DMS53 treated with DMSO at 0.1 percent for 48 hours (cell line): ENCODE measurements at regions not wholly inside any gene's neighbourhood (a gene's known extent, or its start where the extent isn't known, plus 50 kb on each side); places are given as distances from the start of the nearest gene placed in this dataset.
A peak's percentile ranks its signal among the peaks of the same experiment; 100 is the strongest.

ENCODE experiments used
- DNase-seq: peaks from one replicate; lab custom pipeline; 2025; ENCODE audit not compliant: unreplicated experiment; lab: John Stamatoyannopoulos, UW

DNA sequence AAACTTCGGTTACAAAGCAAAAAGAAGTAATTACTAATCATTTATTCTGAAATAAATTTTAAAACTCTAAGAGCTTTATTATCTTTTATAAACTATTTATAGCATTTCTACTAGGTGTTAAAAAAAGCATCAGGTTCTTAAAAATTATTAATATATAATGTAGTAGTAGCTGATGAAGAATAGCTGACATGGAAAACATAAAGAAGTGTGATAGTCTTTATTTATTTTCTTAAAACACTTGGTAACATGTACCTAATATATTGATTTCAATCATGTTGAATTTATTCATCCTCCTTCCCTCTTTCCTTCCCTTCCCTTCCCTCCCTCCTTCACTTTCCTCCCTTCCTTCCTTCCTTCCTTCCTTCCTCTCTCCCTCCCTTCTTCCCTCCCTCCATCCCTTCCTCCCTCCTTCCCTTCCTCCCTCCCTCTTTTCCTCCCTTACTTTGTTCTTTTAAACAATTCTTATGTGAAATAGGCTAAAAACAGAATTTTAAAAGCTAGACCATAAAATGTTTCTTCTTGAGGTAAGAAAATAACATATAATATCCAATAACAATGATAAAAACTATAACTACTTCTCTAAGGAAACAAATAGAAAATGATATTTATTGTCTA, 913.9 kb upstream of the MAP3K7 start:
- DNase-seq: no peak

DNA sequence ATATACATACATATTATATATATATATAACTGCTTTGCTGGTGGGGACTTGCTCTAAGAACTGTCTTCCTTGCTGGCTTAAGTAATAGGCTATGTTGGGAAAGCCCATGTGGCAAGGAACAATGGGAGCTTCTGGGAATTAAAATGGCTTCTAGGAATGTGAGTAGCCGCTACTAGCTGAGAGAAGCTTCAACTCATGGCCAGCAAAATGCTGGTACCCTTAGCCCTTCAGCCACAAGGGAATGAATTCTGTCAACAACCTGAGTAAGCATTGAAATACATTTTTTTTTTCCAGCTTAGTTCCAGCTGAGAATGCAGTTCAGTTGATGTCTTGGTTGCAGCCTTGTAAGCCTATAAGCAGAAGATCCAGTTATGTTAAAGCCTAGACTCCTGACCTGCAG, 911.7 kb upstream of the MAP3K7 start:
- no peak for DNase-seq

DNA sequence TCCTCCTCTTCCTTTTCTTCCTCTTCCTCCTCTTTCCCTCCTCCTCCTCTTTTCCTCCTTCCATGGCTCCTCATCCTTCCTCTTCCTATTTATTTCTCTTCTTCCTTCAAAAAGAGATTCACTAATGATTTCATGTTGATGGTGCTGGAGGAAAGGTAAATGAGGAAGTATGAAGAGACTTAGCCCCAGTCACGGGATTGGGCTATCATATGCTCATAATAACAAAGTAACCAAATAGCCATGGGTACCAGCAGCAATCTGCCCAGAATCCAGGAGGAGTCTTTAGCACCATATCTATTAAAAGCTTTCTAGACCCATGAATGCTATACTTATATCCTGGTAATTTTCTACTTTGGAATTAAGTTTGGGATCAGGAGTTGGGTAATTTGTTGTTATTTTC, 910.9 kb upstream of the MAP3K7 start:
- no peak for DNase-seq

DNA sequence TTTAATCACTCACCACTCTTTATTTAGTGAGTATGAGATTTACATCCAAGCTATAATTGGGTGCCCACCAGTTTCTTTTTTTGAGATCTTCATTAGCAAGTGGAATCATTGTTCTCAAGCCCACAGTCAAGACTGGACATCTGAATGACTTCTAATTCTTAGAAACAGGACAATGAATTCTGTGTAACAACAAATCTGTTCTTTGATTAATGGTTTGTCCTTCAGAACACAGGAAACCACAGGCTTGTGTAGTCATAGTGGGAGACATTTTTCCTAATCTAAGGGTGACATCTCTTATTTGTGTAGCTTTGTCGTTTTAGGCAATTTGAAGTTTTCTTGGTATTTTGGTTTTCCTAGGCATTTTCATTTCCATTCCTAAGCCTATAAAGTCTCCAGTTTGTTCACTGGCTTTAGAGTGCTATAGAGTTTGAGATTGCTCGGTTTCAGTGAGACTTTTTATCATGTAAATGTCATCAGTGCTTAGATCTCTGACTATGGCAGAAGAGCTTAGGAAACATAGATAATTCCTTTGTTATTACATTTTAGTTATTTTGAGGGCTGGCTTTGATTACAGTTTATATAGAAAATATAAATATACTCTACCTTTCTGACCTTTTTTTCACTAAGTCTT, 903.9 kb upstream of the MAP3K7 start:
- DNase-seq: no peak

DNA sequence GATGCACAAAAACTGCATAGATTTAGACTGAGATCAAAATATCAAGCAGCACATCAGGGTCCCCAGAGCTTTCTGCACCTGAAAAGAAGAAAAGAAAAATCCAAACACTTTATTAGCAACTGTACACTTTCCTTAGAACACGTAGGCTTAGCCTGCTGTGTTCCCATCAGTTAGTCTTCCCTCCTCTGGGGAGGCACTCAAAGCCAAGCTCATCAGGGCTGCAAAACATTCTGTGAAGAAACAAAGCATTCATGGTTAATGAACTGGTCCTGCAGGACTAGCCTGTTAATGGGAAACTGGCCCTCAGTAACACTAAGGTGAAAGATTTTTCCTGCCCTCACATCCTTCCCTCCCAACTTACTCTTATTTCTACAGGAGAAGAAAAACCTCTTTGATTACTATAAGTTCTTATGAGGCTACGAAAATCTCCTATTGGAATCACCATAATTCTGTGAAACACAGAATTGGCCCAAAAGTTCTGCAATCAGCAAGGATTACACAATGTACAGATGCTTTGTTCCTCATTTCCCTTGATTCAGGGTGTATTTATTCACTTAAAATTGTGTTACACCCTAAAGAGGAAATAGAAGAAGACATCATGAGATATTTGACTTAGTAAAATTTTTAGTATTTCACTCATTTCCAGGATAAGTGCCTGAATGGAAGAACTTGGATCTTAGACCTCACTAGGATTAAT, 901.0 kb upstream of the MAP3K7 start:
- no peak for DNase-seq

DNA sequence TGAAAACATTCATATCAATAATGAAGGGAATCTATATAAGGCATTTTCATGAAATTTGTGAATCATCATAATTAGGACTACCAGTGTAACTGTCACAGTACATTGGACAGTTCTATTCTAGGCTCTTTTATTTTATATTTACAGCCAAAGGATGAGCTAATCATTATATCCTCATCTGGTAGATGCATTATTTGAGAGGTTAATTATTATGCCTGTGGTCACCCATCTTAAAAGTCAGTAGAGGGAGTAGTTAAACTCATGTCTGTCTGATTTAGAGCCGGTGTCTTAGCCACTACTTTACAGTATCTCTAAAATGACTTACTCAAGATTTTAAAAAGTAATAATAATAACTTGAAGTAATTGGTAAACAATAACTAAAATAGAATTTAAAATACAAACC, 899.3 kb upstream of the MAP3K7 start:
- no peak for DNase-seq

DNA sequence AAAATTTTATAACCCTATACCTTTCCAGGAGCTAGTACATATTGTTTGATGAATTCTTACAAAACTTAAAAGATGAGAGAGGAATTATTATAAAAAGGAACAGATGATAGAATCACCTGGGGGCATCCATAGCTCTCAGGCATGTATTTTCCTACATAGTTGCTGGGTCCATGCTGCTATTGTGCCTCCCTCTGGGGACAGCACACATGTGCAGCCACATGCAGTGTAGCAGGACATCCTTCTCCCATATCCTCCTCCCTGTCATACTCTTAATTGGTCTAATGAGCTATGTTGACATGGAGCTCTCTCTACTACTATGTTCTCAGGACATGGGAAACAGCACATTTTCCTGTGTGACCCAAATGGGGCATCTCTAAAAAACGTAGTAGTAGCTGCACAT, 898.2 kb upstream of the MAP3K7 start:
- no peak for DNase-seq

DNA sequence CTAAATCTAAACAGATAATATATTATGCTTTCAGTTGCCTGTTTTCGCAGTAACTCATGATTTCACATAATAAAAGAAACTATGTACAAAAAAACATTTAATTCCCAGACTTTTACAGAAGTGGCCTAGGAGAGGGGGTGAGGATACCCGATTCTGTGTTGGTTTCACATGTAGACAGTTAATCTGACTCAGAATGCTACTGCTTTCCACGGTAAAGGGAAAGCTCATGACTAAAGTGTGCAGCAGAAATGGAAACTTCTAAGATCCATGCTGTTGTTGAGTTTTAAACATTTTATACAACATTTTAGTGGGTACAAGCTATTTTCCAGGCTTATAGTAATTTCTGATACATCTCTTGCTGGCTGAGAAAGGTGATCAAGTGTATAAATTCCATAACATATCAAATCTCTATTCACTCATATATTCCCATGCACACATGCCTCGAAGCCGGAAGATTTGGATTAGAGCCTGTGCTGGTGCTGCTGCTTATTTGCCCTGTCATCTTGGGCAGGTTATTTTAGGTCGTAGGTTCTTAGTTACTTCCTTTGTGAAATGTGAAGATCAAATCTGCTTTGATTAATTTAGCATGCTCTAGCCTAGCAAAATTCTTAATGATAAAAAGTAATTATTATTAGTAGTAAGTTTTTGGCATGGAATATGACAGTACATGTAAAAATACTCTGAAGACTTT, 896.7 kb upstream of the MAP3K7 start:
- DNase-seq: no peak

DNA sequence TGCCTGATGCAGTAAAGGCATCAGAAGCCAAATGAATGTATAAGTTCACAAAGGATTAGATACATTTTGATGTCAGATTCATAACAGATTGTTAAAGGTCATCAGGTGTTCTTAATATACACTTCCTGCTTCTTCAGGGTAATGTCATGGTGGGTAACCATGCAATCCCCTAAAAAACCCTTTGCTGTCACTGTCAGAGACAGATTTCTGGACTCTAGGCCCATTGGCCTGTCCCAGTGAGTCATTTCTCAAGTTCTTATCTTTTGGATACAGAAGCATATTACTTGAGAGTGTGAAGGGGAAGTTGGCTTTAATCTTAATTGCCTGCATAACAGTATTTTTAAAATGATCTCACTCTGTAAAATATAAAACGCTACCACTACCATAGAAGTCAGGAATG, 895.6 kb upstream of the MAP3K7 start:
- no peak for DNase-seq

DNA sequence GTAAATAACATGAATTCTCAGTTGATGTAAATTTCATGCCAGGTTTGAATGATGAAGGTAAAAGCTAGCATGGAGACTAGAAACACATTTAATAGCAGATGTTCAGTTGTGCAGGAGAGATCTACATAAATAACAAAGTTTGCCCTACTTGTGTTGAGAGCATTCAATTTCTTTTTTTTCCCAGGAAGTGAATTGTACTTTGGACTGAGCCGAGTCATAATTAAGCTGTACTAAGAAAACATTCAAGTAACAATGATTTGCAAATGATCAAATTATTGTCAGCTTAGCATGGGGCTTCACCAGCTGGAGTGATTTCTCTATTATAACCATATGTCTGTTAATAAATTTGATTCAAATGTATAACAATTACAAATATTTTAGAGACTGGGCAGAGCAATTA, 893.5 kb upstream of the MAP3K7 start:
- DNase-seq: peak; percentile 16

DNA sequence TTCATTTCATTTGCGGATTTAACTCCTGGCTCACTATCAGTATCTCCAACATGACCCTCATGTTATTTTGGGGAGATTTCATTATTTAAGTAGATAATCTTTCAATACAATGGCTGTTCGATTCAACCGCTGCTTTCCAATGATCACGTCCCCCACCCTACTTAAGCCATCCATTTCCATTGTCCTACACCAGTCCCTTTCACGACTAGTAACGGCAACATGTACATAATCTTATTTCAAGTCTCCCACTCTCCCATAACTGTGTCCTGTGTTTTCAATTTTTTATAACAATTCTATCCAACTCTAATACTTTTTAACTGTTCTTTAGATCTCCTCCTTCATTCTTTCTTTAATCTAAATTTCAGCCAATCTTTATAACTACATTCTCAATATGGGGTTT, 890.8 kb upstream of the MAP3K7 start:
- DNase-seq: no peak

DNA sequence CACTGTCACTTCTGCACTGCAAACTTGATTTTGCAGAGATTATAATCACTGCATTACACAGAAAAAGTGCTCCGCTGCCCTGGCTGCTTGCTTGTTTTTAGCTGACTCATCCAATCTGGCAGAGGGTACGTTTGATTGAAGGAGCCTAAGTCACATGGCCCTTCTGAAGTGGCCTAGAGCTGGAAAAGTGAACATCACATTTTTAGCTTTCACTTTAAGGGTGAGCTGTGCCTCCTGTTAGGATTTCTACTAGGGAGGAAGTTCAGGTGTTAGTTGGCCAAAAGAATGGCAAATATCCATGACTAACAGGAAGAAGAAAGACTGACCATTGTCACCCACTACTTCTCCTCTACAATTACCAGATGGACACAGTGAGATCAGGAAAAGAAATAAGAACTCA, 889.1 kb upstream of the MAP3K7 start:
- peak; percentile 73 for DNase-seq

DNA sequence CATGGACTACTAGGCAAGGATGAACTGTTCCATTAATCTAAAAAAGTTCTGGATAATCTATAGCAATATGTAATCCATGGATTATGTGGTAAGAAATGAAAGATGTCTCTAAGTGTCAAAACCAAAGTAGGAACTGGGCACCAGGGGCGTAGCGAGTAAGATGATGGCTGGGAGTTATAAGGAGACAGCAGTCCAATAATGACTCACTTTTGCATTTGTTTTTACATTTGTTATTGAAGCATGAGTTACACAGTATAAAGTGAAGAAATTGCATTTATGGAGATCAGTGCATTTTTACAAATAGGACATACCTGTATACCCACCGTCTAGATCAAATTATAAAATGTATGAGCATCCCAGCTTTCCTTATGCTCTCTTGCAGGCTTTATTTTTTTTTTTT, 878.5 kb upstream of the MAP3K7 start:
- no peak for DNase-seq

DNA sequence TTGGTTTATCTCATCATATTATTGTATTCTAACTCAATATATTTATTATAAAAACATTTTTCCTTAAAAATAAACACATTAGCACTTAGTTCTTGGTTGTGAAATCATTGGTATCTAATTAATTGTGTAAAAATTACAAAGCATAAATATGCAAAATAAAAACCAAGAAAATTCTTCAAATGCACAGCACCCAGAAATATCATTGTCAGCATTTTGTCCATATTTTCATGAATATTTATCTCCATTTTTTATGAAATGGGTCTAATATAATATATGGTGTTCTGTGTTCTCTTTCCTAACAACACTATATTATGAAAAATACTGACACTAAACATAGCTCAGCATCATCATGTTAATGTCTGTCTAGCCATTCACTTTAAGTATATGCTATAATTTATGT, 877.8 kb upstream of the MAP3K7 start:
- DNase-seq: no peak

DNA sequence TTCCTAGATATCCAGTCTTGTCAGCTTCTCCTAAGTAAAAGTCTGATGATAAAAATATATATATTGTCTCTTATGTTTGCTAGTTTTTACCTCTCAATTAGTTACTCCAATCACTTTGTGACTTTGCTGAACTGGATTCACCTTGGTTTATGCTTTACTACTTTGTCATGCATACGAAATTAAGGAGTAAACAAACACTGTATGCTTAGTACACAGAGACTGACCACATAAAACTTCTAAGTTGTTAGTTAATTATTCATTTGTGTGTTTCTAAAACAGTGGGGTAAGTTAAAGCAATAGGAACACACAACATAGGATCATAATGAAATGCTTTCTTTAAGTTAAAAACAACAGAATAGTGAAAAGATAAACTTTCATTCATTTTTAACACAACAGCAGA, 877.3 kb upstream of the MAP3K7 start:
- DNase-seq: no peak

DNA sequence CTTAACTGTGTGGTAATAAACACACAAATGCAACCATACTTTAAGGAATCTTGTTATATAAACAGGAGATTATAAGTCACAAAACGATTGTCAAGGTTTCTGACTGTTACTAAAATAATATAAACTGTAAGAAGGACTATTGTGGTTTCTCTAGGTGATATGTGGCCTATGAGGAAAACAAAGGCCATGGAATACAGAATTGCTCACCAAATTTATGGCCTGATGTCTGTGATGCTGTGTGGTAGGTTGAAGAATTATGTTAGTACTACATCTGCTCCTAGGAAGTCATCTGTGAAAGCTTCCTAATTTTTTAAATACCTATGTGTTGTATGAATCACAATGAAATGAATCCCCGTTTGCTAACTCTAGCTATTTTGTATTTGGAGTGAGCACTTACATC, 875.4 kb upstream of the MAP3K7 start:
- DNase-seq: no peak

DNA sequence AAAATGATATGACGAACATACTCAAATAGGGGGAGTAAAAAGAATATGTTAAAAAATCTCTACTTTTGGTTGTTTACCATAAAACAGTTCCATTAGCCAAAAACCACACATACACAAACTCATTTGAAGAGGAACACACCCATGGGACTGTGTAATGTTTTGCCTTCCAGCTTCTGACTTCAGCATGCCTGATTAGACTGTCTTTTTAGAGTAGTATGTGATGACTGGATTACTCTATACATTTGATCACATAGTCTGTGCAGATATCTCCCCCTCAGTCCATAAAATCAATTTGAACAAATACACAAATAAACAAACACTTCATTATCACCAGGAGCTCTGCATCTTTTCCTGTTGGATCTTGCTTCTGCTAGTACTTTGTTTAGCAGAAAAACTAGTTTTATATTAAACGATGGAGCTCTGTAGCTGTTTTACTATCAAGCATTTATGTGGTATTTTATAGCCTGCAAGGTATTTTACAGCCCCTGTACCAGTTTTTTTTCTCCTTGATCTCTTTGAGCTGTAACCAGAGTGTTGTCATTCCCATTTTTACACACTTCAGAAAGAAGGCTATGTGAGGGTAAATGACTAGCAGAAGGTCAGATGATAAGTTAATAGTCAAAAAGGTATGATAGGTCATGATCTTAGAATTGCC, 866.5 kb upstream of the MAP3K7 start:
- no peak for DNase-seq

DNA sequence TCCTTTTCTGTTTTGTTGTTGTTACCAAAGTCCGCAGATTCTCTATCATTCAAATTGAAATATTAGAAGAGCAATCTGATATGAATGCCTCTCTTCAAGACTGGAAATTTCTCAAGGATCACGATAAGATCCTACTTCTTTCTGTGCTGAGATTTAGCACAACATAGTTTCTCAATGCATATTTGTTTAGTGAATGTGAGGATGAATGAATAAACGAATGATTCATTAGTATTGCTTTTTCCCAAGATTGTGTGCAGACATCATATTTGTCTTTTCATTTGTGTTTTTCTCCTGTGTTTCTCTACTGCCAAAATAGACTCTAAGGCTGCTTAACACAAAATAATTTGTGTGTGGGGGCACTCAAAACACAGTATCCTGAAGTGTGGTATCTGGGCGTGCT, 862.7 kb upstream of the MAP3K7 start:
- DNase-seq: no peak

DNA sequence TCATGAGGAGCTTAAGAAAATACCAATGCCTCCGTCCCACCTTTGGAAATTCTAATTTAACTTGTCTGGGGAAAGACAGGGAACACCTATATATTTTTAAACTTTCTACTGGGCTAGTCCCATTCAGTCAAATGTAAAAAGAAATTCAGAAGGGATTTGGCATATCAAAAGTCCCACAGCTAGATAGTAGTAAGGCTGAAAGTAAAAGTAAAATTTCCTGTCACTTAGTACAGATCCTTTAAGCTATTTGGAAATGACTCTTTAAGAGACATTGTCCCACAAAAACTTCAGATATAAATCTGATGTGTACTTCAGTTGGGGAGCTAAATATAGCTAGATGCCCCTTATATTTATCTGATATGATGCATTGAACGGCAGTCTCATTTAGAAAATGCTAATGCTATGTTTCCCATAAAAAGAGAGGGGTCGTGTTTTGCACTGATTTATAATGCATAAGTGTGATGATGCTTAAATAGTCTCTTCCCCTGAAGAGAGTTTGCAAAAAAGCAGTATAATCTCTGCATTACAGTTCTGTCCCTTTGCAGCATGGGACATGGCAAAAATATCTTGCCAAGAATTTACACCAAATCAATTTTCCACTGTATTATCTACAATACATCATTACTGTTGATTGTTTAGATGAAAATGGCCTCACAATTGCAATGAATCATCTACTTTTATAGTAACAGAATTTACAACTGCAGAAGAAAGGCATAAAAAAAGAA, 860.8 kb upstream of the MAP3K7 start:
- no peak for DNase-seq

DNA sequence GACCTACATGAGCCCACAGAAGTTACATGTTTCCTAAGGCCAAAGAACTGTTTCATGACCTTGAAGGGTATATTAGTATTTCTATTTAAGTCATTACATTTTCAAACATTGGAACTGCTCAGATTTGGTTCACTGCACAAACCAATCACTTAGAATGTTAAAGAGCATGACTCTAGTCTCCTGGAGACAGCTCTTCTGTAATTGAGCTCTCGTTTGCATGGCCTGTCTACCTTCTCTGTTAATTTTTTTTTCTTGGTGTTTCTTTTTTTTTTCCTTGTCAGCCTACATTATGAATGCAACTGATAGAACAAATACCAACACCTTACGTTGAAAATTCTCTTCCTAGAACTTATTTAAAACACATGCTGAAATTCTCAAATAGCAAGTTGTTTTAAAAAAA, 860.2 kb upstream of the MAP3K7 start:
- DNase-seq: peak; percentile 18

DNA sequence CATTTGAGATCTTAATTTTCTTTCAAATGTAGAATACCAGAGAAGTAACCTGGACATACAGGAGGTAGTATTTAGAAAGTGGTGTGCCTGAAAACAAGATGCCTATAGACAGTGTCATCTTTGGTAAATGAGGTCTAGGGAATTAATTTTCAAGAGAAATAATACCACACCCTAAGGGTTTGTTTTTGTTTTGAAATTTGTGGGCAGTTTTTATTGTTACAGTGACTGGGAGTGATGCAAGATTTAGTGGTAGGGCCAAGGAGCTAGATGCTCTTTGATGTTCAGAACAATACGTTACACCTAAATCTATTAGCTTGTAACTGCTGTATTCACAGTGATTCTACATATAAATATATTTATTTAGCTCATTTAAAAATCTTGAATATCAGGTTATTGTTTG, 856.5 kb upstream of the MAP3K7 start:
- no peak for DNase-seq
